GM23338 (cell line): ENCODE measurements at regions not wholly inside any gene's neighbourhood (a gene's known extent, or its start where the extent isn't known, plus 50 kb on each side); places are given as distances from the start of the nearest gene placed in this dataset.

Experiments used
- ATAC-seq: fragments of 200-7000 bp; cut with Tn5 transposase; 3 replicates; pipeline ENCODE4 v1.9.1; 2020
- DNase-seq: peaks from one replicate; pipeline ENCODE4 v3.0.0-alpha.2; 2015; ENCODE audit warnings: low spot score
- H2AFZ ChIP-seq: fragments of 200-600 bp; sonication (generic); 2 replicates; pipeline ENCODE4 v1.8.0; 2016; ENCODE audit warnings: antibody characterized with exemption, mild to moderate bottlenecking, moderate library complexity
- H3F3A ChIP-seq: fragments of 200-600 bp; sonication (generic); replicated peaks from 2 replicates; pipeline ENCODE4 v1.8.0; 2017; ENCODE audit warnings: antibody characterized with exemption, mixed run types, low read depth
- H3K27ac ChIP-seq: fragments of 200-600 bp; sonication (generic); 2 replicates; pipeline ENCODE4 v1.6.1; 2016; ENCODE audit warnings: low read depth
- H3K27me3 ChIP-seq: fragments of 200-600 bp; sonication (generic); 2 replicates; pipeline ENCODE4 v1.8.0; 2016; ENCODE audit warnings: mild to moderate bottlenecking, mixed run types, moderate library complexity; ENCODE audit not compliant: insufficient read depth
- H3K36me3 ChIP-seq: fragments of 200-600 bp; sonication (generic); 2 replicates; pipeline ENCODE4 v1.8.0; 2016; ENCODE audit warnings: mild to moderate bottlenecking; ENCODE audit not compliant: insufficient read depth
- H3K4me1 ChIP-seq: fragments of 200-600 bp; sonication (generic); 2 replicates; pipeline ENCODE4 v1.8.0; 2016; ENCODE audit warnings: mild to moderate bottlenecking, moderate library complexity; ENCODE audit not compliant: insufficient read depth
- H3K4me2 ChIP-seq: fragments of 200-600 bp; sonication (generic); 2 replicates; pipeline ENCODE4 v1.7.1; 2017; ENCODE audit warnings: mixed run types
- H3K4me3 ChIP-seq: fragments of 200-600 bp; sonication (generic); 2 replicates; pipeline ENCODE4 v1.6.1; 2016; ENCODE audit warnings: mixed run types
- H3K79me2 ChIP-seq: fragments of 200-600 bp; sonication (generic); replicated peaks from 2 replicates; pipeline ENCODE4 v1.8.0; 2017; ENCODE audit warnings: mild to moderate bottlenecking; ENCODE audit not compliant: insufficient read depth
- H3K9me2 ChIP-seq: fragments of 200-600 bp; sonication (generic); 2 replicates; pipeline ENCODE4 v1.8.0; 2017; ENCODE audit not compliant: insufficient read depth
- H4K20me1 ChIP-seq: fragments of 200-600 bp; sonication (generic); replicated peaks from 2 replicates; pipeline ENCODE4 v1.8.0; 2017; ENCODE audit warnings: mild to moderate bottlenecking; ENCODE audit not compliant: insufficient read depth
- H3K27ac Mint-ChIP-seq: 2 replicates; pipeline ENCODE4 v1.8.0; 2020; ENCODE audit warnings: inconsistent platforms, mild to moderate bottlenecking, moderate library complexity, mixed read lengths
- H3K27me3 Mint-ChIP-seq: 3 replicates; pipeline ENCODE4 v1.8.0; 2022; ENCODE audit warnings: low read depth, mild to moderate bottlenecking, moderate library complexity, mixed read lengths, inconsistent platforms; ENCODE audit not compliant: insufficient read depth, poor library complexity
- H3K36me3 Mint-ChIP-seq: 3 replicates; pipeline ENCODE4 v1.8.0; 2021; ENCODE audit warnings: low read depth, mild to moderate bottlenecking, inconsistent platforms, moderate library complexity, mixed read lengths
- H3K4me1 Mint-ChIP-seq: 3 replicates; pipeline ENCODE4 v1.8.0; 2020; ENCODE audit warnings: mild to moderate bottlenecking, inconsistent platforms, mixed read lengths
- H3K4me3 Mint-ChIP-seq: 3 replicates; pipeline ENCODE4 v1.8.0; 2021; ENCODE audit warnings: moderate library complexity, mild to moderate bottlenecking, inconsistent platforms, mixed read lengths
- H3K9me3 Mint-ChIP-seq: 3 replicates; pipeline ENCODE4 v1.8.0; 2020; ENCODE audit warnings: moderate library complexity, mild to moderate bottlenecking, inconsistent platforms, mixed read lengths
- CREB1 ChIP-seq: fragments of 250-450 bp; sonication (Bioruptor Pico); IDR thresholded peaks from 2 replicates; pipeline ENCODE4 v1.5.0; 2020; ENCODE audit warnings: low read depth, mild to moderate bottlenecking, moderate library complexity
- EZH2 ChIP-seq: fragments of 200-600 bp; sonication (generic); IDR thresholded peaks from one replicate; pipeline ENCODE4 v1.8.0; 2017; ENCODE audit warnings: antibody characterized with exemption, mild to moderate bottlenecking, low read depth; ENCODE audit not compliant: unreplicated experiment
- JUNB ChIP-seq: IDR thresholded peaks from one replicate; pipeline ENCODE4 v1.6.1; 2016; ENCODE audit warnings: antibody characterized with exemption; ENCODE audit not compliant: unreplicated experiment
- NANOG ChIP-seq: IDR thresholded peaks from 2 replicates; pipeline ENCODE4 v1.6.1; 2016; ENCODE audit warnings: antibody characterized with exemption, borderline replicate concordance
- ZNF331 ChIP-seq: fragments of 250-450 bp; sonication (Bioruptor Pico); IDR thresholded peaks from 2 replicates; pipeline ENCODE4 v1.5.0; 2020; ENCODE audit warnings: low read depth, mild to moderate bottlenecking, moderate library complexity
- TF ChIP-seq, protein P1 (sequence below), 2 experiments: fragments of 200-600 bp in 1 of 2; sonication (generic) in 1 of 2; conservative IDR thresholded peaks; 2 replicates each; pipeline versions ENCODE4 v1.5.1 to v1.6.1; 2016 to 2017; ENCODE audit warnings: antibody characterized with exemption in 2 of 2, low read depth in 2 of 2, mild to moderate bottlenecking in 2 of 2, moderate library complexity in 1 of 2
- TF ChIP-seq, protein P2 (sequence below): IDR thresholded peaks from 2 replicates; pipeline ENCODE4 v1.6.1; 2016; ENCODE audit warnings: antibody characterized with exemption
- TF ChIP-seq, protein P3 (sequence below): fragments of 250-450 bp; sonication (Bioruptor Pico); IDR thresholded peaks from 2 replicates; pipeline ENCODE4 v1.5.0; 2020; ENCODE audit warnings: mild to moderate bottlenecking, moderate library complexity

DNA sequence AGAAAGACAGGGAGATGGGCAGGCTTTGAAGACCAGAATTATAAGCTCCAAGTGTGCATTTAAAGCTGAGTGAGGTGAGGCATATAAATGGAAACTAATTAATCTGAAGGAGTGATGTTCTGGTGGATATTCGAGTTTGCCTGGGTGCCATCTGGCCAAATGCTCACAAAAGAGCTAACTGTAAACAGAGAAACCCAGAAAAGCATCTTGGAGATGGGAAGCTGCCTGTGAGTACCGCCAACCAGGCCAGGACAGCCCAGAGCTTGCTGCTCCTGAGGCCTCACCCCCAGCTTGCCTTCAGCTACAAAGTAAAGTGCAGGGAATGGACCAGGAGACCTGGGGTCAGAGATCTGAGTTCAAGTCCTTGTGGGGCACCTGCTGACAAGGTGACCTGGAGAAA, 446.1 kb upstream of the MYT1L start:
- Histone ChIP-seq H3K36me3 (no peaks in the 10 kb centered on the region; the same call in 1 of the 2 replicates), H3K27me3 (no peaks in the 10 kb centered on the region), H3K4me1 (no peaks in the 10 kb centered on the region), H3K4me2 (no peak overlapping the region), H3K4me3 (no peak overlapping the region), H3K27ac (no peak overlapping the region), H2AFZ (no peak overlapping the region), H4K20me1 (no peaks in the 10 kb centered on the region), H3F3A (no peaks in the 10 kb centered on the region), H3K9me2 (peaks cover 8% of the 10 kb centered on the region), H3K79me2 (no peaks in the 10 kb centered on the region)
- DNase-seq (no peak), ATAC-seq (no peak)
- peaks cover 8% of the 10 kb centered on the region for H3K4me1 Mint-ChIP-seq
- TF ChIP-seq ZNF331 (CRISPR knock-in tag), result no peak
- TF ChIP-seq, protein P1, sequence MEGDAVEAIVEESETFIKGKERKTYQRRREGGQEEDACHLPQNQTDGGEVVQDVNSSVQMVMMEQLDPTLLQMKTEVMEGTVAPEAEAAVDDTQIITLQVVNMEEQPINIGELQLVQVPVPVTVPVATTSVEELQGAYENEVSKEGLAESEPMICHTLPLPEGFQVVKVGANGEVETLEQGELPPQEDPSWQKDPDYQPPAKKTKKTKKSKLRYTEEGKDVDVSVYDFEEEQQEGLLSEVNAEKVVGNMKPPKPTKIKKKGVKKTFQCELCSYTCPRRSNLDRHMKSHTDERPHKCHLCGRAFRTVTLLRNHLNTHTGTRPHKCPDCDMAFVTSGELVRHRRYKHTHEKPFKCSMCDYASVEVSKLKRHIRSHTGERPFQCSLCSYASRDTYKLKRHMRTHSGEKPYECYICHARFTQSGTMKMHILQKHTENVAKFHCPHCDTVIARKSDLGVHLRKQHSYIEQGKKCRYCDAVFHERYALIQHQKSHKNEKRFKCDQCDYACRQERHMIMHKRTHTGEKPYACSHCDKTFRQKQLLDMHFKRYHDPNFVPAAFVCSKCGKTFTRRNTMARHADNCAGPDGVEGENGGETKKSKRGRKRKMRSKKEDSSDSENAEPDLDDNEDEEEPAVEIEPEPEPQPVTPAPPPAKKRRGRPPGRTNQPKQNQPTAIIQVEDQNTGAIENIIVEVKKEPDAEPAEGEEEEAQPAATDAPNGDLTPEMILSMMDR (conservative IDR thresholded peaks at IDR 0.05; ENCODE audit: low read depth in 2 of 2), result no peak
- TF ChIP-seq JUNB, result no peak
- no peak for TF ChIP-seq CREB1
- TF ChIP-seq, protein P2, sequence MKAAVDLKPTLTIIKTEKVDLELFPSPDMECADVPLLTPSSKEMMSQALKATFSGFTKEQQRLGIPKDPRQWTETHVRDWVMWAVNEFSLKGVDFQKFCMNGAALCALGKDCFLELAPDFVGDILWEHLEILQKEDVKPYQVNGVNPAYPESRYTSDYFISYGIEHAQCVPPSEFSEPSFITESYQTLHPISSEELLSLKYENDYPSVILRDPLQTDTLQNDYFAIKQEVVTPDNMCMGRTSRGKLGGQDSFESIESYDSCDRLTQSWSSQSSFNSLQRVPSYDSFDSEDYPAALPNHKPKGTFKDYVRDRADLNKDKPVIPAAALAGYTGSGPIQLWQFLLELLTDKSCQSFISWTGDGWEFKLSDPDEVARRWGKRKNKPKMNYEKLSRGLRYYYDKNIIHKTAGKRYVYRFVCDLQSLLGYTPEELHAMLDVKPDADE, result no peak
- no peak for TF ChIP-seq NANOG
- no peak for TF ChIP-seq EZH2
- TF ChIP-seq, protein P3, sequence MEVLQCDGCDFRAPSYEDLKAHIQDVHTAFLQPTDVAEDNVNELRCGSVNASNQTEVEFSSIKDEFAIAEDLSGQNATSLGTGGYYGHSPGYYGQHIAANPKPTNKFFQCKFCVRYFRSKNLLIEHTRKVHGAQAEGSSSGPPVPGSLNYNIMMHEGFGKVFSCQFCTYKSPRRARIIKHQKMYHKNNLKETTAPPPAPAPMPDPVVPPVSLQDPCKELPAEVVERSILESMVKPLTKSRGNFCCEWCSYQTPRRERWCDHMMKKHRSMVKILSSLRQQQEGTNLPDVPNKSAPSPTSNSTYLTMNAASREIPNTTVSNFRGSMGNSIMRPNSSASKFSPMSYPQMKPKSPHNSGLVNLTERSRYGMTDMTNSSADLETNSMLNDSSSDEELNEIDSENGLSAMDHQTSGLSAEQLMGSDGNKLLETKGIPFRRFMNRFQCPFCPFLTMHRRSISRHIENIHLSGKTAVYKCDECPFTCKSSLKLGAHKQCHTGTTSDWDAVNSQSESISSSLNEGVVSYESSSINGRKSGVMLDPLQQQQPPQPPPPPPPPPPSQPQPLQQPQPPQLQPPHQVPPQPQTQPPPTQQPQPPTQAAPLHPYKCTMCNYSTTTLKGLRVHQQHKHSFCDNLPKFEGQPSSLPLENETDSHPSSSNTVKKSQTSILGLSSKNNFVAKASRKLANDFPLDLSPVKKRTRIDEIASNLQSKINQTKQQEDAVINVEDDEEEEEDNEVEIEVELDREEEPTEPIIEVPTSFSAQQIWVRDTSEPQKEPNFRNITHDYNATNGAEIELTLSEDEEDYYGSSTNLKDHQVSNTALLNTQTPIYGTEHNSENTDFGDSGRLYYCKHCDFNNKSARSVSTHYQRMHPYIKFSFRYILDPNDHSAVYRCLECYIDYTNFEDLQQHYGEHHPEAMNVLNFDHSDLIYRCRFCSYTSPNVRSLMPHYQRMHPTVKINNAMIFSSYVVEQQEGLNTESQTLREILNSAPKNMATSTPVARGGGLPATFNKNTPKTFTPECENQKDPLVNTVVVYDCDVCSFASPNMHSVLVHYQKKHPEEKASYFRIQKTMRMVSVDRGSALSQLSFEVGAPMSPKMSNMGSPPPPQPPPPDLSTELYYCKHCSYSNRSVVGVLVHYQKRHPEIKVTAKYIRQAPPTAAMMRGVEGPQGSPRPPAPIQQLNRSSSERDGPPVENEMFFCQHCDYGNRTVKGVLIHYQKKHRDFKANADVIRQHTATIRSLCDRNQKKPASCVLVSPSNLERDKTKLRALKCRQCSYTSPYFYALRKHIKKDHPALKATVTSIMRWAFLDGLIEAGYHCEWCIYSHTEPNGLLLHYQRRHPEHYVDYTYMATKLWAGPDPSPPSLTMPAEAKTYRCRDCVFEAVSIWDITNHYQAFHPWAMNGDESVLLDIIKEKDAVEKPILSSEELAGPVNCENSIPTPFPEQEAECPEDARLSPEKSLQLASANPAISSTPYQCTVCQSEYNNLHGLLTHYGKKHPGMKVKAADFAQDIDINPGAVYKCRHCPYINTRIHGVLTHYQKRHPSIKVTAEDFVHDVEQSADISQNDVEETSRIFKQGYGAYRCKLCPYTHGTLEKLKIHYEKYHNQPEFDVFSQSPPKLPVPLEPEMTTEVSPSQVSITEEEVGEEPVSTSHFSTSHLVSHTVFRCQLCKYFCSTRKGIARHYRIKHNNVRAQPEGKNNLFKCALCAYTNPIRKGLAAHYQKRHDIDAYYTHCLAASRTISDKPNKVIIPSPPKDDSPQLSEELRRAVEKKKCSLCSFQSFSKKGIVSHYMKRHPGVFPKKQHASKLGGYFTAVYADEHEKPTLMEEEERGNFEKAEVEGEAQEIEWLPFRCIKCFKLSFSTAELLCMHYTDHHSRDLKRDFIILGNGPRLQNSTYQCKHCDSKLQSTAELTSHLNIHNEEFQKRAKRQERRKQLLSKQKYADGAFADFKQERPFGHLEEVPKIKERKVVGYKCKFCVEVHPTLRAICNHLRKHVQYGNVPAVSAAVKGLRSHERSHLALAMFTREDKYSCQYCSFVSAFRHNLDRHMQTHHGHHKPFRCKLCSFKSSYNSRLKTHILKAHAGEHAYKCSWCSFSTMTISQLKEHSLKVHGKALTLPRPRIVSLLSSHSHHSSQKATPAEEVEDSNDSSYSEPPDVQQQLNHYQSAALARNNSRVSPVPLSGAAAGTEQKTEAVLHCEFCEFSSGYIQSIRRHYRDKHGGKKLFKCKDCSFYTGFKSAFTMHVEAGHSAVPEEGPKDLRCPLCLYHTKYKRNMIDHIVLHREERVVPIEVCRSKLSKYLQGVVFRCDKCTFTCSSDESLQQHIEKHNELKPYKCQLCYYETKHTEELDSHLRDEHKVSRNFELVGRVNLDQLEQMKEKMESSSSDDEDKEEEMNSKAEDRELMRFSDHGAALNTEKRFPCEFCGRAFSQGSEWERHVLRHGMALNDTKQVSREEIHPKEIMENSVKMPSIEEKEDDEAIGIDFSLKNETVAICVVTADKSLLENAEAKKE (CRISPR knock-in tag), result no peak
- no peak overlapping the region for H3K27ac Mint-ChIP-seq
- H3K36me3 Mint-ChIP-seq, result peaks cover 31% of the 10 kb centered on the region
- H3K9me3 Mint-ChIP-seq, result peaks cover 31% of the 10 kb centered on the region
- H3K4me3 Mint-ChIP-seq, result no peak overlapping the region
- H3K27me3 Mint-ChIP-seq, result peaks cover 9% of the 10 kb centered on the region
